ENCODE measurements at regions not wholly inside any gene's neighbourhood (a gene's known extent, or its start where the extent isn't known, plus 50 kb on each side); places are given as distances from the start of the nearest gene placed in this dataset.

- no peak for DNase-seq
- Histone ChIP-seq H4K5ac (ENCODE audit: insufficient read length, low read depth, low read length) (no peak overlapping the region), H4K91ac (ENCODE audit: insufficient read length, low read depth, low read length) (no peak overlapping the region), H4K20me1 (ENCODE audit: control insufficient read depth, insufficient read depth, insufficient read length) (no peaks in the 10 kb centered on the region), H2BK20ac (ENCODE audit: low read depth, low read length, poor library complexity, severe bottlenecking) (no peak overlapping the region), H2BK5ac (ENCODE audit: insufficient read length, low read length) (no peak overlapping the region), H4K8ac (replicated peaks; ENCODE audit: insufficient read length, low read depth, low read length) (no peak overlapping the region), H3K23ac (ENCODE audit: insufficient read length, low read depth, low read length) (no peak overlapping the region), H2AFZ (ENCODE audit: low read length) (no peak overlapping the region), H3K4me1 (ENCODE audit: insufficient read depth, low read length) (no peaks in the 10 kb centered on the region), H3K9ac (ENCODE audit: extremely low read depth, insufficient read length, low read length) (no peak overlapping the region), H3T11ph (ENCODE audit: low read length) (no peak overlapping the region), H3K18ac (ENCODE audit: insufficient read length, low read depth, low read length) (no peak overlapping the region), H2BK15ac (ENCODE audit: low read depth, low read length) (no peak overlapping the region), H3K27me3 (ENCODE audit: insufficient read depth, low read length) (no peaks in the 10 kb centered on the region; the same call in 1 of the 2 replicates), H3K23me2 (ENCODE audit: insufficient read length, low read depth, low read length, poor library complexity, severe bottlenecking) (no peaks in the 10 kb centered on the region), H3K27ac (ENCODE audit: insufficient read length, low read depth, low read length) (no peak overlapping the region), H2BK120ac (ENCODE audit: low read depth, low read length, poor library complexity, severe bottlenecking) (no peak overlapping the region), H2AK5ac (ENCODE audit: insufficient read length, low read length) (no peak overlapping the region), H3K79me2 (ENCODE audit: insufficient read depth, low read length) (no peaks in the 10 kb centered on the region), H3K79me1 (ENCODE audit: insufficient read depth, low read depth, low read length, poor library complexity, severe bottlenecking) (no peaks in the 10 kb centered on the region), H3K14ac (ENCODE audit: insufficient read depth, low read length) (no peak overlapping the region), H3K9me3 (ENCODE audit: control insufficient read depth, low read depth, low read length) (no peaks in the 10 kb centered on the region), H3K56ac (ENCODE audit: insufficient read length, low read depth, low read length) (no peak overlapping the region), H3K4ac (ENCODE audit: low read depth, low read length) (no peak overlapping the region), H2BK12ac (ENCODE audit: insufficient read length, low read depth, low read length) (no peak overlapping the region), H3K4me2 (ENCODE audit: insufficient read depth, insufficient read length, low read length) (no peak overlapping the region)
- Mint-ChIP-seq H3K9me3 (no peaks in the 10 kb centered on the region), H3K4me1 (no peaks in the 10 kb centered on the region), H3K4me3 (no peak overlapping the region), H3K27ac (no peak overlapping the region), H3K36me3 (ENCODE audit: insufficient read depth in 1 of 3, low read depth in 3 of 3) (no peaks in the 10 kb centered on the region), H3K27me3 (ENCODE audit: low read depth) (peaks cover 6% of the 10 kb centered on the region)
- no CpG with 5 or more reads among the region's 5 CpGs for WGBS (ENCODE audit: extremely low coverage, insufficient read length, low lambda C conversion rate)
- no peak for TF ChIP-seq CTCF (conservative IDR thresholded peaks at IDR 0.05)
These were observed 53.3 kb upstream of the NFASC start for GRCh38 chr1:204817341-204817740.
